A549 (cell line): ENCODE measurements at regions not wholly inside any gene's neighbourhood (a gene's known extent, or its start where the extent isn't known, plus 50 kb on each side); places are given as distances from the start of the nearest gene placed in this dataset.

ENCODE experiments used
- EHMT2 ChIP-seq: fragments of 200-600 bp; sonication (generic); IDR thresholded peaks from 2 replicates; pipeline ENCODE4 v1.6.1; 2016; ENCODE audit warnings: antibody characterized with exemption, low read depth, mild to moderate bottlenecking, moderate library complexity
- EP300 ChIP-seq, 2 experiments: fragments of >200 bp; sonication (Bioruptor Twin); formaldehyde crosslinking; IDR thresholded peaks; 2 replicates in 1 of 2; 3 replicates in 1 of 2; pipeline ENCODE4 v1.6.1; 2016 to 2017
- HDAC2 ChIP-seq: fragments of 200-600 bp; sonication (generic); IDR thresholded peaks from 2 replicates; pipeline ENCODE4 v1.6.1; 2016
- POLR2A ChIP-seq: IDR thresholded peaks from 2 replicates; pipeline ENCODE4 v1.6.1; 2012; ENCODE audit warnings: mild to moderate bottlenecking, low read length
- RAD21 ChIP-seq, 2 experiments: fragments of >200 bp in 1 of 2; sonication (Bioruptor Twin) in 1 of 2; formaldehyde crosslinking in 1 of 2; IDR thresholded peaks in 1 of 2; conservative IDR thresholded peaks in 1 of 2; 2 replicates in 1 of 2; 3 replicates in 1 of 2; pipeline ENCODE4 v1.6.1; 2012 to 2018; ENCODE audit warnings: inconsistent platforms in 1 of 2
- SMC3 ChIP-seq: fragments of >200 bp; sonication (Bioruptor Twin); formaldehyde crosslinking; IDR thresholded peaks from 3 replicates; pipeline ENCODE4 v1.6.1; 2018; ENCODE audit warnings: inconsistent platforms
- ZC3H11A ChIP-seq: fragments of 450-650 bp; IDR thresholded peaks from 2 replicates; pipeline ENCODE4 v1.6.1; 2014; ENCODE audit warnings: antibody characterized with exemption, mild to moderate bottlenecking
- TF ChIP-seq, protein P1 (sequence below): fragments of >200 bp; sonication (Bioruptor Twin); formaldehyde crosslinking; IDR thresholded peaks from 3 replicates; pipeline ENCODE4 v1.5.1; 2016
- TF ChIP-seq, protein P2 (sequence below): fragments of 200-600 bp; sonication (generic); IDR thresholded peaks from 2 replicates; pipeline ENCODE4 v1.6.1; 2016; ENCODE audit warnings: antibody characterized with exemption, mild to moderate bottlenecking, moderate library complexity

DNA sequence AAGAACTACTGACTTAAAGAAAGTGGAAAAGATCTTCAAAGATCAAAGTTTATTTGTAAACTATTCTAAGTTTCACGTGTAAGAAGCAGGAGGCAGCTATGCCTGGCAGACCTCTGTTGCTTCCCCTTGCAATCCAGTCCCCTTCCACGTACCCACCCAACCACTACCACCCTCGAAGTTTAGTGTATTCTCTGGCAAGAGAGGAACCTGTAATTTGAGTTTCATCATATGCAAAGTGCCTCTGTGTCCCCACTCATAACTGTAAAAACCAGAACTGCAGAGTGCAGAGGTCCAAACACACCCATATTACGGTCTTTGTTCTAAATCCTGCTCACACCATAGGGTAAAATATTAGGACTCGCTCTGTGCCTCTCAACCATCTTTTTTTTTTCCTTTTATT is 75.8 kb upstream of the FRY start:
- TF ChIP-seq, protein P1, sequence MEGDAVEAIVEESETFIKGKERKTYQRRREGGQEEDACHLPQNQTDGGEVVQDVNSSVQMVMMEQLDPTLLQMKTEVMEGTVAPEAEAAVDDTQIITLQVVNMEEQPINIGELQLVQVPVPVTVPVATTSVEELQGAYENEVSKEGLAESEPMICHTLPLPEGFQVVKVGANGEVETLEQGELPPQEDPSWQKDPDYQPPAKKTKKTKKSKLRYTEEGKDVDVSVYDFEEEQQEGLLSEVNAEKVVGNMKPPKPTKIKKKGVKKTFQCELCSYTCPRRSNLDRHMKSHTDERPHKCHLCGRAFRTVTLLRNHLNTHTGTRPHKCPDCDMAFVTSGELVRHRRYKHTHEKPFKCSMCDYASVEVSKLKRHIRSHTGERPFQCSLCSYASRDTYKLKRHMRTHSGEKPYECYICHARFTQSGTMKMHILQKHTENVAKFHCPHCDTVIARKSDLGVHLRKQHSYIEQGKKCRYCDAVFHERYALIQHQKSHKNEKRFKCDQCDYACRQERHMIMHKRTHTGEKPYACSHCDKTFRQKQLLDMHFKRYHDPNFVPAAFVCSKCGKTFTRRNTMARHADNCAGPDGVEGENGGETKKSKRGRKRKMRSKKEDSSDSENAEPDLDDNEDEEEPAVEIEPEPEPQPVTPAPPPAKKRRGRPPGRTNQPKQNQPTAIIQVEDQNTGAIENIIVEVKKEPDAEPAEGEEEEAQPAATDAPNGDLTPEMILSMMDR = no peak
- TF ChIP-seq POLR2A (no peak), HDAC2 (no peak), RAD21 (conservative IDR thresholded peaks at IDR 0.05 in 1 of 2, IDR thresholded peaks at IDR 0.05 in 1 of 2) (no peak), ZC3H11A (no peak), SMC3 (no peak), EP300 (IDR thresholded peaks at IDR 0.05) (no peak), EHMT2 (no peak)
- TF ChIP-seq, protein P2, sequence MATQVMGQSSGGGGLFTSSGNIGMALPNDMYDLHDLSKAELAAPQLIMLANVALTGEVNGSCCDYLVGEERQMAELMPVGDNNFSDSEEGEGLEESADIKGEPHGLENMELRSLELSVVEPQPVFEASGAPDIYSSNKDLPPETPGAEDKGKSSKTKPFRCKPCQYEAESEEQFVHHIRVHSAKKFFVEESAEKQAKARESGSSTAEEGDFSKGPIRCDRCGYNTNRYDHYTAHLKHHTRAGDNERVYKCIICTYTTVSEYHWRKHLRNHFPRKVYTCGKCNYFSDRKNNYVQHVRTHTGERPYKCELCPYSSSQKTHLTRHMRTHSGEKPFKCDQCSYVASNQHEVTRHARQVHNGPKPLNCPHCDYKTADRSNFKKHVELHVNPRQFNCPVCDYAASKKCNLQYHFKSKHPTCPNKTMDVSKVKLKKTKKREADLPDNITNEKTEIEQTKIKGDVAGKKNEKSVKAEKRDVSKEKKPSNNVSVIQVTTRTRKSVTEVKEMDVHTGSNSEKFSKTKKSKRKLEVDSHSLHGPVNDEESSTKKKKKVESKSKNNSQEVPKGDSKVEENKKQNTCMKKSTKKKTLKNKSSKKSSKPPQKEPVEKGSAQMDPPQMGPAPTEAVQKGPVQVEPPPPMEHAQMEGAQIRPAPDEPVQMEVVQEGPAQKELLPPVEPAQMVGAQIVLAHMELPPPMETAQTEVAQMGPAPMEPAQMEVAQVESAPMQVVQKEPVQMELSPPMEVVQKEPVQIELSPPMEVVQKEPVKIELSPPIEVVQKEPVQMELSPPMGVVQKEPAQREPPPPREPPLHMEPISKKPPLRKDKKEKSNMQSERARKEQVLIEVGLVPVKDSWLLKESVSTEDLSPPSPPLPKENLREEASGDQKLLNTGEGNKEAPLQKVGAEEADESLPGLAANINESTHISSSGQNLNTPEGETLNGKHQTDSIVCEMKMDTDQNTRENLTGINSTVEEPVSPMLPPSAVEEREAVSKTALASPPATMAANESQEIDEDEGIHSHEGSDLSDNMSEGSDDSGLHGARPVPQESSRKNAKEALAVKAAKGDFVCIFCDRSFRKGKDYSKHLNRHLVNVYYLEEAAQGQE = no peak
